Pancreas (tissue), 10 donors: ENCODE measurements at regions not wholly inside any gene's neighbourhood (a gene's known extent, or its start where the extent isn't known, plus 50 kb on each side); places are given as distances from the start of the nearest gene placed in this dataset.
A peak's percentile ranks its signal among the peaks of the same experiment; 100 is the strongest.
"Not testable (repeated sequence)": the region's sequence is repeated elsewhere in the genome, so short reads cannot be mapped to it uniquely, and the experiment has no call there.

Experiments used
- ATAC-seq, 4 donors: fragments of 200-7000 bp; cut with Tn5 transposase; one replicate each; pipeline versions ENCODE4 v1.8.0 to v1.9.1; 2020; ENCODE audit warnings: mild to moderate bottlenecking in 4 of 4, moderate library complexity in 4 of 4
- DNase-seq, 6 donors: peaks; one replicate each; pipeline ENCODE4 v3.0.0-alpha.2; 2020
- FAIRE-seq: peaks from 2 replicates; lab custom pipeline; 2012; peaks lifted over from hg19 to GRCh38; lab: Jason Lieb, UNC
- H3K27ac ChIP-seq, 4 donors: fragments of 200-600 bp; sonication (generic); 1 replicate in 3 of 4; 2 replicates in 1 of 4; pipeline versions ENCODE4 v1.5.0 to v1.8.0; 2020
- H3K27me3 ChIP-seq, 4 donors: fragments of 200-600 bp; one replicate each; pipeline ENCODE4 v1.8.0; 2021
- H3K36me3 ChIP-seq, 3 donors: fragments of 200-600 bp; sonication (generic) in 1 of 3; one replicate each; pipeline versions ENCODE4 v1.5.0 to v1.8.0; 2020 to 2021
- H3K4me1 ChIP-seq, 3 donors: fragments of 200-600 bp; one replicate each; pipeline ENCODE4 v1.8.0; 2021
- H3K4me3 ChIP-seq, 4 donors: fragments of 200-600 bp; sonication (generic) in 2 of 4; one replicate each; pipeline versions ENCODE4 v1.5.0 to v1.8.0; 2020 to 2021
- H3K9me3 ChIP-seq, 4 donors: fragments of 200-600 bp; one replicate each; pipeline ENCODE4 v1.8.0; 2021
- WGBS, 2 donors: extraction: QIAGEN DNeasy Blood & Tissue Kit; methylation state at CpG; one replicate each; pipeline ENCODE4 v1.1.7; 2013; 5-methylcytosine and 5-hydroxymethylcytosine counted together
- intact Hi-C, 3 donors: fragments of 100-400 bp; cut with DNase I; formaldehyde crosslinking; loops; one replicate each; pipeline versions ENCODE4 v1.11.1 to v1.14.2; 2022
- TF ChIP-seq, protein P1 (sequence below), 4 donors: fragments of 200-600 bp; sonication (generic) in 3 of 4; IDR thresholded peaks; one replicate each; pipeline versions ENCODE4 v1.5.0 to v1.8.0; 2021; ENCODE audit warnings: antibody characterized with exemption in 4 of 4
- donor health status: healthy with polysubstance abuse.
- donor health status: DM: no; HTN: no; CAD: no; lungs with moderate emphysema.
- donor health status: DM: no; HTN: no; CAD: no.
- donor health status: control.
- donor health status: control.
- donor health status: Bipolar disorder and iron deficiency.
- donor health status: DM: yes; HTN: yes; CAD: no.
- donor health status: DM: no; HTN: no; CAD: no.
- donor health status: DM: no; HTN: no; CAD: no.
- donor health status: DM: yes; HTN: yes; CAD: no.

GRCh38 chr2:145748927-145749326 lies 1229.0 kb upstream of the ZEB2 start:
- no peak overlapping the region for H3K27ac ChIP-seq
- H3K36me3 ChIP-seq = no peaks in the 10 kb centered on the region
- ATAC-seq (no peak), DNase-seq (no peak), FAIRE-seq (no peak)
- TF ChIP-seq, protein P1, sequence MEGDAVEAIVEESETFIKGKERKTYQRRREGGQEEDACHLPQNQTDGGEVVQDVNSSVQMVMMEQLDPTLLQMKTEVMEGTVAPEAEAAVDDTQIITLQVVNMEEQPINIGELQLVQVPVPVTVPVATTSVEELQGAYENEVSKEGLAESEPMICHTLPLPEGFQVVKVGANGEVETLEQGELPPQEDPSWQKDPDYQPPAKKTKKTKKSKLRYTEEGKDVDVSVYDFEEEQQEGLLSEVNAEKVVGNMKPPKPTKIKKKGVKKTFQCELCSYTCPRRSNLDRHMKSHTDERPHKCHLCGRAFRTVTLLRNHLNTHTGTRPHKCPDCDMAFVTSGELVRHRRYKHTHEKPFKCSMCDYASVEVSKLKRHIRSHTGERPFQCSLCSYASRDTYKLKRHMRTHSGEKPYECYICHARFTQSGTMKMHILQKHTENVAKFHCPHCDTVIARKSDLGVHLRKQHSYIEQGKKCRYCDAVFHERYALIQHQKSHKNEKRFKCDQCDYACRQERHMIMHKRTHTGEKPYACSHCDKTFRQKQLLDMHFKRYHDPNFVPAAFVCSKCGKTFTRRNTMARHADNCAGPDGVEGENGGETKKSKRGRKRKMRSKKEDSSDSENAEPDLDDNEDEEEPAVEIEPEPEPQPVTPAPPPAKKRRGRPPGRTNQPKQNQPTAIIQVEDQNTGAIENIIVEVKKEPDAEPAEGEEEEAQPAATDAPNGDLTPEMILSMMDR (IDR thresholded peaks at IDR 0.05) = no peak
- no peak overlapping the region for H3K4me3 ChIP-seq
- peaks cover 0 to 10% (median 0%) of the 10 kb centered on the region in 3 donors for H3K4me1 ChIP-seq
- intact Hi-C loops = no loop called here
- H3K9me3 ChIP-seq = no peaks in the 10 kb centered on the region
- no peaks in the 10 kb centered on the region for H3K27me3 ChIP-seq
- WGBS, 2 donors = 37 to 39% methylated on average over 2 of the region's 2 CpGs

- no peaks in the 10 kb centered on the region for H3K36me3 ChIP-seq
- no peak for ATAC-seq
- peaks cover 0 to 9% (median 0%) of the 10 kb centered on the region in 3 donors for H3K4me1 ChIP-seq
- no peak for FAIRE-seq
- H3K4me3 ChIP-seq = no peak overlapping the region
- H3K9me3 ChIP-seq = no peaks in the 10 kb centered on the region
- DNase-seq = no peak
- no peaks in the 10 kb centered on the region for H3K27me3 ChIP-seq
- 94 to 95% methylated on average over 5 of the region's 5 CpGs for WGBS, 2 donors
- intact Hi-C loops = no loop called here
- TF ChIP-seq, protein P1 (IDR thresholded peaks at IDR 0.05) = no peak
- no peak overlapping the region for H3K27ac ChIP-seq
Measured at GRCh38 chr2:145747715-145748114, 1227.8 kb upstream of the ZEB2 start.

GRCh38 chr2:145745387-145745721 lies 1225.4 kb upstream of the ZEB2 start:
- H3K9me3 ChIP-seq, H3K27ac ChIP-seq, H3K4me1 ChIP-seq, FAIRE-seq, DNase-seq, H3K36me3 ChIP-seq, H3K4me3 ChIP-seq, H3K27me3 ChIP-seq, intact Hi-C loops, ATAC-seq: not testable (repeated sequence)
- WGBS, 2 donors = 82 to 90% methylated on average over 4 of the region's 4 CpGs

DNA sequence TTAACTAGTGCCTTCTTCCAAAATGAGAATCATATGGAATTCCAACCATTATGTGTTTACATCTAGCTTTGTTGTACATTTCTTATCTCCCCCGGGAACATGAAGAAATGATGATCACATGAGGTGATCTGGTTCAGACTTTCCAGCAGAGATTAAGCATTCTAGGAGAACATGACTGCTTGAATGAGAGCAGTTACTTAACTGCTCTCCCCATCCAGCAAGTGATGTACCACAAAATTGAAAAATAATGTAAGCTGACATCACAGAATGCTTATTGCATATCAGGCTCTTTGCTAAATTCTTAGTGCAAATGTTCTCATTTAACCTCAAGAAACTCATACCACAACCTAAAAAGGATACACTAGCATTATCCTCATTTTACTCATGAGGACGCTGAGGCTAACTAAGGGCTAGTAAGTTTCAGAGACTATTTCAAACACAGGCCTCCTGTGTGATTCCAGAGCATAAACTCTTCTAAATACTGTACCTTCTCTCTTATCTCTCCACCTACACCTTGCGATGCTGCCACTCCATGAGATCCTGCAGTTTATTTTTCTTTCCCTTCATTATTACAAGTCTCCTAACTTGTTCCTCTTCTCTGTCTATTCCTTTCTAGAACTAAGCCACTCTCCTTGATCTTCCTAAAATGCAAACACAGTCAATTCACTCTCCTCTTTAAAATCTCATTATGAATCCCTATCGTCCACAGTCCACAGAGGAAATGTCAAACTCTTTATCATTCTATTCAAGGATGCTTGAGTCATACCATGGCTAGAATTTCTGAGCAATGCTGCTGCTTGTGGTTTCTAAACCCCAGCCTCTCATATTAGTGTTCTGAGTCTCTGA lies 1224.8 kb upstream of the ZEB2 start:
- H3K9me3 ChIP-seq = no peaks in the 10 kb centered on the region
- 71 to 77% methylated on average over 4 of the region's 4 CpGs for WGBS, 2 donors
- ATAC-seq = peak in 1 of 4 donors; percentile 46
- H3K36me3 ChIP-seq = no peaks in the 10 kb centered on the region
- intact Hi-C loops = no loop called here
- H3K27ac ChIP-seq = no peak overlapping the region
- no peak overlapping the region for H3K4me3 ChIP-seq
- no peaks in the 10 kb centered on the region for H3K4me1 ChIP-seq
- no peak for DNase-seq
- FAIRE-seq = no peak
- TF ChIP-seq, protein P1 (IDR thresholded peaks at IDR 0.05) = no peak
- no peaks in the 10 kb centered on the region for H3K27me3 ChIP-seq

DNA sequence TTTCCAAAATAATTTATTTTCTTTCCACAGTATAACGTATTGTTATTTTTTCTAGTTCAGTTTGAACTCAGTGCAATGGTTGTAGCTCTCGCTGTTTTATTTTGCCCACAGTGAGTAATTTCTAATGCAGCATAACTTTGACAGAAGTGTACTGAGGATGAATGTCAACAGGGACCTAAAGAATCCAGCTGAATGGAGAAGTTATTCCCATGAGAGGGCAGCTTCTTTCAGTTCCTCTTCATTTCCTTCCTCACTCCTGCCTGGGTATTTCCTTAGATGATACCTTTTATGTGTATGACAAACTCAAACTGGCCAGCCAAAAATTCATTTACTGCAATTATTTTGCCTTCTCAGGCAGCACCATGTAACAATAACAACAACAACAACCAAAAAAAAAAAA lies 1223.1 kb upstream of the ZEB2 start:
- Histone ChIP-seq H3K9me3 (no peaks in the 10 kb centered on the region), H3K27ac (no peak overlapping the region), H3K4me1 (no peaks in the 10 kb centered on the region), H3K27me3 (no peaks in the 10 kb centered on the region), H3K4me3 (no peak overlapping the region), H3K36me3 (no peaks in the 10 kb centered on the region)
- intact Hi-C loops = no loop called here
- FAIRE-seq (no peak), ATAC-seq (peak in 2 of 4 donors; percentile 18 to 42), DNase-seq (no peak)
- TF ChIP-seq, protein P1 (IDR thresholded peaks at IDR 0.05) = no peak
- 86% methylated on average over 2 of the region's 2 CpGs for WGBS, 2 donors
